ENCODE measurements at regions not wholly inside any gene's neighbourhood (a gene's known extent, or its start where the extent isn't known, plus 50 kb on each side); places are given as distances from the start of the nearest gene placed in this dataset.

- H3K27ac Mint-ChIP-seq = no peak overlapping the region
- H3K4me1 Mint-ChIP-seq = no peaks in the 10 kb centered on the region
Measured at GRCh38 chr5:175329976-175330375, 114.0 kb downstream of the DRD1 start.

GRCh38 chr5:175328687-175329086, 115.3 kb downstream of the DRD1 start:
- DNase-seq = no peak
- Mint-ChIP-seq H3K4me3 (no peak overlapping the region), H3K9me3 (no peaks in the 10 kb centered on the region), H3K27ac (no peak overlapping the region), H3K4me1 (no peaks in the 10 kb centered on the region), H3K27me3 (no peaks in the 10 kb centered on the region), H3K36me3 (no peaks in the 10 kb centered on the region)
- CTCF ChIA-PET = no interaction called here

More at GRCh38 chr5:175329976-175330375, 114.0 kb downstream of the DRD1 start:
- H3K27me3 Mint-ChIP-seq = no peaks in the 10 kb centered on the region
- no peaks in the 10 kb centered on the region for H3K36me3 Mint-ChIP-seq
- H3K4me3 Mint-ChIP-seq = no peak overlapping the region
- DNase-seq = no peak
- no peaks in the 10 kb centered on the region for H3K9me3 Mint-ChIP-seq
- CTCF ChIA-PET = no interaction called here

- DNase-seq = no peak
- H3K4me1 Mint-ChIP-seq = no peaks in the 10 kb centered on the region
- H3K27ac Mint-ChIP-seq = no peak overlapping the region
- no peaks in the 10 kb centered on the region for H3K36me3 Mint-ChIP-seq
- H3K9me3 Mint-ChIP-seq = no peaks in the 10 kb centered on the region
- CTCF ChIA-PET = no interaction called here
- H3K27me3 Mint-ChIP-seq = no peaks in the 10 kb centered on the region
- no peak overlapping the region for H3K4me3 Mint-ChIP-seq
Measured at GRCh38 chr5:175328176-175328575, 115.8 kb downstream of the DRD1 start.

- Mint-ChIP-seq H3K9me3 (no peaks in the 10 kb centered on the region), H3K36me3 (no peaks in the 10 kb centered on the region), H3K27me3 (no peaks in the 10 kb centered on the region), H3K4me3 (no peak overlapping the region), H3K4me1 (no peaks in the 10 kb centered on the region), H3K27ac (no peak overlapping the region)
- no peak for DNase-seq
- CTCF ChIA-PET = no interaction called here
Measured at GRCh38 chr5:175325681-175326080, 118.3 kb downstream of the DRD1 start.

GRCh38 chr5:175321927-175322532, 122.0 kb downstream of the DRD1 start:
- Mint-ChIP-seq H3K4me1 (no peaks in the 10 kb centered on the region), H3K27ac (no peak overlapping the region), H3K36me3 (no peaks in the 10 kb centered on the region), H3K9me3 (no peaks in the 10 kb centered on the region), H3K4me3 (no peak overlapping the region), H3K27me3 (no peaks in the 10 kb centered on the region)
- CTCF ChIA-PET = no interaction called here
- DNase-seq = peak; percentile 56

GRCh38 chr5:175319199-175319598, 124.8 kb downstream of the DRD1 start:
- no peaks in the 10 kb centered on the region for H3K4me1 Mint-ChIP-seq
- no peak overlapping the region for H3K27ac Mint-ChIP-seq
- no peak overlapping the region for H3K4me3 Mint-ChIP-seq
- CTCF ChIA-PET = no interaction called here
- no peak for DNase-seq
- no peaks in the 10 kb centered on the region for H3K27me3 Mint-ChIP-seq
- H3K36me3 Mint-ChIP-seq = no peaks in the 10 kb centered on the region
- H3K9me3 Mint-ChIP-seq = no peaks in the 10 kb centered on the region

- Mint-ChIP-seq H3K4me1 (no peaks in the 10 kb centered on the region), H3K4me3 (no peak overlapping the region), H3K36me3 (no peaks in the 10 kb centered on the region), H3K27ac (no peak overlapping the region), H3K9me3 (no peaks in the 10 kb centered on the region), H3K27me3 (peaks cover 3% of the 10 kb centered on the region)
- no peak for DNase-seq
- CTCF ChIA-PET = no interaction called here
Measured at GRCh38 chr5:175317872-175318271, 126.1 kb downstream of the DRD1 start.

- no peaks in the 10 kb centered on the region for H3K36me3 Mint-ChIP-seq
- H3K27ac Mint-ChIP-seq = no peak overlapping the region
- H3K9me3 Mint-ChIP-seq = no peaks in the 10 kb centered on the region
- H3K27me3 Mint-ChIP-seq = peaks cover 3% of the 10 kb centered on the region
- no peaks in the 10 kb centered on the region for H3K4me1 Mint-ChIP-seq
- CTCF ChIA-PET = no interaction called here
- H3K4me3 Mint-ChIP-seq = no peak overlapping the region
- DNase-seq = no peak
Measured at GRCh38 chr5:175309218-175309810, 134.7 kb downstream of the DRD1 start.

GRCh38 chr5:175308701-175309100, 135.3 kb downstream of the DRD1 start:
- Mint-ChIP-seq H3K36me3 (no peaks in the 10 kb centered on the region), H3K27me3 (peaks cover 3% of the 10 kb centered on the region), H3K27ac (no peak overlapping the region), H3K4me1 (no peaks in the 10 kb centered on the region), H3K9me3 (no peaks in the 10 kb centered on the region), H3K4me3 (no peak overlapping the region)
- CTCF ChIA-PET = no interaction called here
- DNase-seq = no peak

GRCh38 chr5:175306381-175306780, 137.6 kb downstream of the DRD1 start:
- no peaks in the 10 kb centered on the region for H3K4me1 Mint-ChIP-seq
- no peaks in the 10 kb centered on the region for H3K27me3 Mint-ChIP-seq
- H3K36me3 Mint-ChIP-seq = no peaks in the 10 kb centered on the region
- no peak for DNase-seq
- no peak overlapping the region for H3K27ac Mint-ChIP-seq
- no peaks in the 10 kb centered on the region for H3K9me3 Mint-ChIP-seq
- CTCF ChIA-PET = no interaction called here
- H3K4me3 Mint-ChIP-seq = no peak overlapping the region

GRCh38 chr5:175305251-175305650, 138.7 kb downstream of the DRD1 start:
- no peak for DNase-seq
- Mint-ChIP-seq H3K9me3 (no peaks in the 10 kb centered on the region), H3K4me3 (no peak overlapping the region), H3K27me3 (no peaks in the 10 kb centered on the region), H3K4me1 (no peaks in the 10 kb centered on the region), H3K27ac (no peak overlapping the region), H3K36me3 (no peaks in the 10 kb centered on the region)
- CTCF ChIA-PET = interaction anchor here (0.6 kb wide), 1 partner anchor 18 kb away, joined by 3 read pairs; no protein-coding TSS in a partner anchor

GRCh38 chr5:175290379-175290778, 153.6 kb downstream of the DRD1 start:
- Mint-ChIP-seq H3K27me3 (no peaks in the 10 kb centered on the region), H3K4me1 (no peaks in the 10 kb centered on the region), H3K4me3 (no peak overlapping the region), H3K36me3 (no peaks in the 10 kb centered on the region), H3K27ac (no peak overlapping the region), H3K9me3 (no peaks in the 10 kb centered on the region)
- CTCF ChIA-PET = no interaction called here
- no peak for DNase-seq

- Mint-ChIP-seq H3K4me1 (no peaks in the 10 kb centered on the region), H3K36me3 (no peaks in the 10 kb centered on the region), H3K9me3 (no peaks in the 10 kb centered on the region), H3K27me3 (no peaks in the 10 kb centered on the region), H3K4me3 (no peak overlapping the region), H3K27ac (no peak overlapping the region)
- DNase-seq = no peak
- CTCF ChIA-PET = no interaction called here
Measured at GRCh38 chr5:175288048-175288621, 155.8 kb downstream of the DRD1 start.

- no peak overlapping the region for H3K4me3 Mint-ChIP-seq
- no peak for DNase-seq
- no peaks in the 10 kb centered on the region for H3K36me3 Mint-ChIP-seq
- no peaks in the 10 kb centered on the region for H3K9me3 Mint-ChIP-seq
- no peak overlapping the region for H3K27ac Mint-ChIP-seq
- CTCF ChIA-PET = no interaction called here
- no peaks in the 10 kb centered on the region for H3K27me3 Mint-ChIP-seq
- no peaks in the 10 kb centered on the region for H3K4me1 Mint-ChIP-seq
Measured at GRCh38 chr5:175286981-175287380, 157.0 kb downstream of the DRD1 start.

- Mint-ChIP-seq H3K9me3 (no peaks in the 10 kb centered on the region), H3K36me3 (no peaks in the 10 kb centered on the region), H3K27me3 (no peaks in the 10 kb centered on the region), H3K4me3 (no peak overlapping the region), H3K4me1 (no peaks in the 10 kb centered on the region), H3K27ac (no peak overlapping the region)
- CTCF ChIA-PET = no interaction called here
- DNase-seq = no peak
Measured at GRCh38 chr5:175285261-175285660, 158.7 kb downstream of the DRD1 start.
